HCT116 (cell line): ENCODE measurements at regions not wholly inside any gene's neighbourhood (a gene's known extent, or its start where the extent isn't known, plus 50 kb on each side); places are given as distances from the start of the nearest gene placed in this dataset.

ENCODE experiments used
- ATAC-seq: fragments of 200-7000 bp; cut with Tn5 transposase; 2 replicates; pipeline ENCODE4 v1.9.1; 2020; ENCODE audit warnings: mild to moderate bottlenecking, moderate library complexity
- BruUV-seq: library from RNA; stranded (reverse); fragments of 400-500 nt; replicated peaks from 2 replicates; lab custom pipeline; 2021; lab: Mats Ljungman, UMichigan
- CTCF ChIA-PET: fragments of 300-600 bp; sonication (Branson Sonifier 250); formaldehyde crosslinking; loops from one replicate; lab custom pipeline; 2021; ENCODE audit warnings: antibody characterized with exemption; lab: Charles Lee
- POLR2A ChIA-PET: fragments of 300-600, 350-600 bp; sonication (Branson Sonifier 250); formaldehyde crosslinking; loops from one replicate; lab custom pipeline; 2021; ENCODE audit warnings: antibody characterized with exemption; lab: Charles Lee
- RAD21 ChIA-PET, 2 experiments: fragments of 300-600 bp; sonication (Branson Sonifier 250); formaldehyde crosslinking; loops; one replicate each; lab custom pipeline; 2023; ENCODE audit warnings: low total read pairs in 2 of 2; ENCODE audit not compliant: uncharacterized antibody in 2 of 2, unreplicated experiment in 2 of 2, low non-redundant PET in 1 of 2; lab: Charles Lee
- DNase-seq: peaks from one replicate; pipeline ENCODE4 v3.0.0-alpha.2; 2010; ENCODE audit warnings: low read depth, low spot score
- H2AFZ ChIP-seq: fragments of 200-600 bp; shearing (Covaris generic), sonication (generic); 2 replicates; pipeline ENCODE4 v1.6.1; 2017; ENCODE audit warnings: low read depth, mixed run types, mixed read lengths, antibody characterized with exemption, low read length; ENCODE audit not compliant: poor library complexity, severe bottlenecking
- H3K27ac ChIP-seq: 2 replicates; pipeline ENCODE4 v1.5.1; 2012; ENCODE audit warnings: low read depth, low read length
- H3K27me3 ChIP-seq: fragments of 200-600 bp; sonication (generic); 2 replicates; pipeline ENCODE4 v1.6.1; 2016; ENCODE audit warnings: mixed run types, low read length, mixed read lengths; ENCODE audit not compliant: insufficient read depth
- H3K36me3 ChIP-seq, 2 experiments: fragments of 200-500 bp in 1 of 2; fragments of 200-600 bp in 1 of 2; sonication (Bioruptor generic) in 1 of 2; sonication (generic) in 1 of 2; 2 replicates each; pipeline versions ENCODE4 v1.5.1 to v1.6.1; 2014 to 2016; ENCODE audit warnings: low read length in 2 of 2, inconsistent platforms in 1 of 2, mixed read lengths in 1 of 2, mixed run types in 1 of 2; ENCODE audit not compliant: insufficient read depth in 2 of 2, control insufficient read depth in 1 of 2
- H3K4me1 ChIP-seq, 2 experiments: fragments of 200-600 bp in 1 of 2; sonication (generic) in 1 of 2; 2 replicates each; pipeline versions ENCODE4 v1.5.1 to v1.6.1; 2012 to 2017; ENCODE audit warnings: low read length in 2 of 2, inconsistent platforms in 1 of 2, mild to moderate bottlenecking in 1 of 2, mixed read lengths in 1 of 2, mixed run types in 1 of 2, moderate library complexity in 1 of 2; ENCODE audit not compliant: insufficient read depth in 2 of 2, control insufficient read depth in 1 of 2
- H3K4me2 ChIP-seq: fragments of 200-600 bp; sonication (generic); 2 replicates; pipeline ENCODE4 v1.6.1; 2017; ENCODE audit warnings: mixed run types, low read length, mixed read lengths
- H3K4me3 ChIP-seq, 2 experiments: fragments of 200-600 bp in 1 of 2; sonication (generic) in 1 of 2; replicated peaks in 1 of 2; 2 replicates each; pipeline ENCODE4 v1.5.1; 2011 to 2016; ENCODE audit warnings: low read length in 2 of 2, control low read depth in 1 of 2, low read depth in 1 of 2, mild to moderate bottlenecking in 1 of 2, mixed read lengths in 1 of 2, mixed run types in 1 of 2
- H3K79me2 ChIP-seq: fragments of 200-600 bp; sonication (generic); 2 replicates; pipeline ENCODE4 v1.6.1; 2017; ENCODE audit warnings: mild to moderate bottlenecking, mixed run types, low read length, moderate library complexity, mixed read lengths; ENCODE audit not compliant: insufficient read depth
- H3K9ac ChIP-seq: fragments of 200-600 bp; sonication (generic); 2 replicates; pipeline ENCODE4 v1.6.1; 2016; ENCODE audit warnings: low read length, mixed read lengths
- H3K9me2 ChIP-seq: fragments of 200-600 bp; sonication (generic), shearing (Covaris generic); 2 replicates; pipeline ENCODE4 v1.6.1; 2017; ENCODE audit warnings: mixed run types, mild to moderate bottlenecking, moderate library complexity; ENCODE audit not compliant: insufficient read depth
- H3K9me3 ChIP-seq, 2 experiments: fragments of 200-500 bp in 1 of 2; fragments of 200-600 bp in 1 of 2; sonication (Bioruptor generic) in 1 of 2; sonication (generic) in 1 of 2; 2 replicates each; pipeline ENCODE4 v1.6.1; 2014 to 2017; ENCODE audit warnings: low read length in 2 of 2, mixed read lengths in 2 of 2, inconsistent platforms in 1 of 2, low read depth in 1 of 2, mild to moderate bottlenecking in 1 of 2, mixed run types in 1 of 2, moderate library complexity in 1 of 2; ENCODE audit not compliant: control insufficient read depth in 1 of 2, insufficient read depth in 1 of 2
- H4K20me1 ChIP-seq: fragments of 200-600 bp; sonication (generic), shearing (Covaris generic); 2 replicates; pipeline ENCODE4 v1.6.1; 2017; ENCODE audit warnings: mixed run types, mild to moderate bottlenecking, moderate library complexity; ENCODE audit not compliant: insufficient read depth
- CEBPB ChIP-seq: IDR thresholded peaks from 2 replicates; pipeline ENCODE4 v1.6.1; 2012; ENCODE audit warnings: low read depth
- EGR1 ChIP-seq: IDR thresholded peaks from 2 replicates; pipeline ENCODE4 v1.6.1; 2012; ENCODE audit warnings: low read depth
- EZH2phosphoT487 ChIP-seq: fragments of 200-600 bp; IDR thresholded peaks from 2 replicates; pipeline ENCODE4 v1.6.1; 2018; ENCODE audit warnings: antibody characterized with exemption, borderline replicate concordance
- FOSL1 ChIP-seq: IDR thresholded peaks from 2 replicates; pipeline ENCODE4 v1.6.1; 2012; ENCODE audit warnings: low read depth
- JUND ChIP-seq: IDR thresholded peaks from 2 replicates; pipeline ENCODE4 v1.6.1; 2012
- POLR2A ChIP-seq: IDR thresholded peaks from 2 replicates; pipeline ENCODE4 v1.7.0; 2011; ENCODE audit warnings: borderline replicate concordance; ENCODE audit not compliant: insufficient read depth, insufficient read length; ENCODE audit errors: extremely low read depth
- POLR2AphosphoS5 ChIP-seq: IDR thresholded peaks from 2 replicates; pipeline ENCODE4 v1.6.1; 2011; ENCODE audit warnings: mild to moderate bottlenecking, low read depth, low read length, moderate library complexity
- RAD21 ChIP-seq: IDR thresholded peaks from 2 replicates; pipeline ENCODE4 v1.6.1; 2012; ENCODE audit warnings: low read depth, mild to moderate bottlenecking
- SIN3A ChIP-seq: IDR thresholded peaks from 2 replicates; pipeline ENCODE4 v1.6.1; 2012; ENCODE audit warnings: low read depth
- SP1 ChIP-seq: IDR thresholded peaks from 2 replicates; pipeline ENCODE4 v1.6.1; 2012; ENCODE audit warnings: low read depth
- SRF ChIP-seq: IDR thresholded peaks from 2 replicates; pipeline ENCODE4 v1.6.1; 2012; ENCODE audit warnings: low read depth
- TCF7L2 ChIP-seq: IDR thresholded peaks from 2 replicates; pipeline ENCODE4 v1.7.0; 2011; ENCODE audit warnings: borderline replicate concordance, inconsistent platforms; ENCODE audit not compliant: insufficient read depth, insufficient read length; ENCODE audit errors: extremely low read depth
- YY1 ChIP-seq: IDR thresholded peaks from 2 replicates; pipeline ENCODE4 v1.6.1; 2011; ENCODE audit warnings: low read length, low read depth, moderate library complexity, mild to moderate bottlenecking; ENCODE audit not compliant: insufficient replicate concordance; ENCODE audit errors: extremely low read depth
- intact Hi-C: fragments of 100-400 bp; cut with micrococcal nuclease; formaldehyde crosslinking; loops from 2 replicates; pipeline ENCODE4 v1.10.0; 2022
- TF ChIP-seq, protein P1 (sequence below): IDR thresholded peaks from 2 replicates; pipeline ENCODE4 v1.6.1; 2011; ENCODE audit warnings: mild to moderate bottlenecking, low read length, moderate library complexity; ENCODE audit not compliant: insufficient replicate concordance; ENCODE audit errors: extremely low read depth
- TF ChIP-seq, protein P2 (sequence below): IDR thresholded peaks from 2 replicates; pipeline ENCODE4 v1.6.1; 2012; ENCODE audit warnings: low read depth
- TF ChIP-seq, protein P3 (sequence below): IDR thresholded peaks from 2 replicates; pipeline ENCODE4 v1.6.1; 2012
- TF ChIP-seq, protein P4 (sequence below): IDR thresholded peaks from 2 replicates; pipeline ENCODE4 v1.6.1; 2012
- TF ChIP-seq, protein P5 (sequence below), 3 experiments: fragments of 200-600 bp in 1 of 3; sonication (generic) in 1 of 3; IDR thresholded peaks in 2 of 3; conservative IDR thresholded peaks in 1 of 3; 2 replicates each; pipeline ENCODE4 v1.5.1; 2012 to 2017; ENCODE audit warnings: low read depth in 2 of 3, low read length in 2 of 3, antibody characterized with exemption in 1 of 3, borderline replicate concordance in 1 of 3, control low read depth in 1 of 3, mild to moderate bottlenecking in 1 of 3, mixed read lengths in 1 of 3, mixed run types in 1 of 3, moderate library complexity in 1 of 3; ENCODE audit not compliant: insufficient read depth in 1 of 3

DNA sequence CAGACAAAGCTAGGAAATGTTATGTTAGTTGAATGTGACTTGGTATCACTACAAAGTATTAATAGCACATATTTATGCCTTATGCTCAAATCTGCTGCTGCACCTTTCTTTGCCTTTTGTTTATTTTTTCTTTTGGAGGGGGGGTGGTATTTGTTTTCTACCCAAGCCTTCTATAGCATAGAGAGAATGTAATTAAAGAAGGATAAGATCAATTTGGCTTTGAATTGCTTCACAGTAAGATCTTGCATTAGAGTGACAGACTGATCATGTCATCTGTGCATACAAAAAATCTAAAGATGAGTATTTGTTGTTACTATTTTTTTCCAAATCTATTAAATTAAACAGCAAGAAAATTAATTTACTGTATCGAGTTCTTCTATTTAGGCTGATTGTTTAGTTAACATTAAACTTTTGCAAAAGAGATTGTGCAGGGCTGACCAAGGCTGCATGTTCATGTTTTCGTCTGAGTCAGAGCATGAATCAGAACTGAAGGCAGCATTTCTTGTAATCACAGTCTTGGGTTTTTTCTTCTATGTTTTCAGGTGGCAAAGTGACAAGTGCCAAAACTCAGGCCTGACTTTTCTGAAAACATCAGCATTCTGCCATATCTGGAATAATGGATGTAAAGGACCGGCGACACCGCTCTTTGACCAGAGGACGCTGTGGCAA is 1007.1 kb upstream of the WWC1 start:
- H3K27me3 ChIP-seq, result no peaks in the 10 kb centered on the region
- TF ChIP-seq, protein P1, sequence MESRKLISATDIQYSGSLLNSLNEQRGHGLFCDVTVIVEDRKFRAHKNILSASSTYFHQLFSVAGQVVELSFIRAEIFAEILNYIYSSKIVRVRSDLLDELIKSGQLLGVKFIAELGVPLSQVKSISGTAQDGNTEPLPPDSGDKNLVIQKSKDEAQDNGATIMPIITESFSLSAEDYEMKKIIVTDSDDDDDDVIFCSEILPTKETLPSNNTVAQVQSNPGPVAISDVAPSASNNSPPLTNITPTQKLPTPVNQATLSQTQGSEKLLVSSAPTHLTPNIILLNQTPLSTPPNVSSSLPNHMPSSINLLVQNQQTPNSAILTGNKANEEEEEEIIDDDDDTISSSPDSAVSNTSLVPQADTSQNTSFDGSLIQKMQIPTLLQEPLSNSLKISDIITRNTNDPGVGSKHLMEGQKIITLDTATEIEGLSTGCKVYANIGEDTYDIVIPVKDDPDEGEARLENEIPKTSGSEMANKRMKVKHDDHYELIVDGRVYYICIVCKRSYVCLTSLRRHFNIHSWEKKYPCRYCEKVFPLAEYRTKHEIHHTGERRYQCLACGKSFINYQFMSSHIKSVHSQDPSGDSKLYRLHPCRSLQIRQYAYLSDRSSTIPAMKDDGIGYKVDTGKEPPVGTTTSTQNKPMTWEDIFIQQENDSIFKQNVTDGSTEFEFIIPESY, result no peak
- no peak for TF ChIP-seq POLR2AphosphoS5
- TF ChIP-seq, protein P2, sequence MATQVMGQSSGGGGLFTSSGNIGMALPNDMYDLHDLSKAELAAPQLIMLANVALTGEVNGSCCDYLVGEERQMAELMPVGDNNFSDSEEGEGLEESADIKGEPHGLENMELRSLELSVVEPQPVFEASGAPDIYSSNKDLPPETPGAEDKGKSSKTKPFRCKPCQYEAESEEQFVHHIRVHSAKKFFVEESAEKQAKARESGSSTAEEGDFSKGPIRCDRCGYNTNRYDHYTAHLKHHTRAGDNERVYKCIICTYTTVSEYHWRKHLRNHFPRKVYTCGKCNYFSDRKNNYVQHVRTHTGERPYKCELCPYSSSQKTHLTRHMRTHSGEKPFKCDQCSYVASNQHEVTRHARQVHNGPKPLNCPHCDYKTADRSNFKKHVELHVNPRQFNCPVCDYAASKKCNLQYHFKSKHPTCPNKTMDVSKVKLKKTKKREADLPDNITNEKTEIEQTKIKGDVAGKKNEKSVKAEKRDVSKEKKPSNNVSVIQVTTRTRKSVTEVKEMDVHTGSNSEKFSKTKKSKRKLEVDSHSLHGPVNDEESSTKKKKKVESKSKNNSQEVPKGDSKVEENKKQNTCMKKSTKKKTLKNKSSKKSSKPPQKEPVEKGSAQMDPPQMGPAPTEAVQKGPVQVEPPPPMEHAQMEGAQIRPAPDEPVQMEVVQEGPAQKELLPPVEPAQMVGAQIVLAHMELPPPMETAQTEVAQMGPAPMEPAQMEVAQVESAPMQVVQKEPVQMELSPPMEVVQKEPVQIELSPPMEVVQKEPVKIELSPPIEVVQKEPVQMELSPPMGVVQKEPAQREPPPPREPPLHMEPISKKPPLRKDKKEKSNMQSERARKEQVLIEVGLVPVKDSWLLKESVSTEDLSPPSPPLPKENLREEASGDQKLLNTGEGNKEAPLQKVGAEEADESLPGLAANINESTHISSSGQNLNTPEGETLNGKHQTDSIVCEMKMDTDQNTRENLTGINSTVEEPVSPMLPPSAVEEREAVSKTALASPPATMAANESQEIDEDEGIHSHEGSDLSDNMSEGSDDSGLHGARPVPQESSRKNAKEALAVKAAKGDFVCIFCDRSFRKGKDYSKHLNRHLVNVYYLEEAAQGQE, result no peak
- TF ChIP-seq FOSL1, result no peak
- TF ChIP-seq, protein P3, sequence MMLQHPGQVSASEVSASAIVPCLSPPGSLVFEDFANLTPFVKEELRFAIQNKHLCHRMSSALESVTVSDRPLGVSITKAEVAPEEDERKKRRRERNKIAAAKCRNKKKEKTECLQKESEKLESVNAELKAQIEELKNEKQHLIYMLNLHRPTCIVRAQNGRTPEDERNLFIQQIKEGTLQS, result no peak
- TF ChIP-seq TCF7L2, result no peak
- TF ChIP-seq YY1, result no peak
- no peak for TF ChIP-seq SP1
- TF ChIP-seq, protein P4, sequence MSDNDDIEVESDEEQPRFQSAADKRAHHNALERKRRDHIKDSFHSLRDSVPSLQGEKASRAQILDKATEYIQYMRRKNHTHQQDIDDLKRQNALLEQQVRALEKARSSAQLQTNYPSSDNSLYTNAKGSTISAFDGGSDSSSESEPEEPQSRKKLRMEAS, result no peak
- no peak for TF ChIP-seq POLR2A
- no peak for TF ChIP-seq EGR1
- no peak for TF ChIP-seq RAD21
- no peak for TF ChIP-seq EZH2phosphoT487
- TF ChIP-seq SRF, result no peak
- TF ChIP-seq, protein P5, sequence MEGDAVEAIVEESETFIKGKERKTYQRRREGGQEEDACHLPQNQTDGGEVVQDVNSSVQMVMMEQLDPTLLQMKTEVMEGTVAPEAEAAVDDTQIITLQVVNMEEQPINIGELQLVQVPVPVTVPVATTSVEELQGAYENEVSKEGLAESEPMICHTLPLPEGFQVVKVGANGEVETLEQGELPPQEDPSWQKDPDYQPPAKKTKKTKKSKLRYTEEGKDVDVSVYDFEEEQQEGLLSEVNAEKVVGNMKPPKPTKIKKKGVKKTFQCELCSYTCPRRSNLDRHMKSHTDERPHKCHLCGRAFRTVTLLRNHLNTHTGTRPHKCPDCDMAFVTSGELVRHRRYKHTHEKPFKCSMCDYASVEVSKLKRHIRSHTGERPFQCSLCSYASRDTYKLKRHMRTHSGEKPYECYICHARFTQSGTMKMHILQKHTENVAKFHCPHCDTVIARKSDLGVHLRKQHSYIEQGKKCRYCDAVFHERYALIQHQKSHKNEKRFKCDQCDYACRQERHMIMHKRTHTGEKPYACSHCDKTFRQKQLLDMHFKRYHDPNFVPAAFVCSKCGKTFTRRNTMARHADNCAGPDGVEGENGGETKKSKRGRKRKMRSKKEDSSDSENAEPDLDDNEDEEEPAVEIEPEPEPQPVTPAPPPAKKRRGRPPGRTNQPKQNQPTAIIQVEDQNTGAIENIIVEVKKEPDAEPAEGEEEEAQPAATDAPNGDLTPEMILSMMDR (IDR thresholded peaks at IDR 0.05 in 2 of 3, conservative IDR thresholded peaks at IDR 0.05 in 1 of 3; ENCODE audit: borderline replicate concordance in 1 of 3, insufficient read depth in 1 of 3, low read depth in 2 of 3, low read length in 2 of 3), result no peak
- TF ChIP-seq CEBPB, result no peak
- no peak for TF ChIP-seq SIN3A
- no peak for TF ChIP-seq JUND
- H2AFZ ChIP-seq, result no peak overlapping the region
- ChIA-PET POLR2A (no interaction called here), RAD21 (no interaction called here), CTCF (no interaction called here)
- no peak overlapping the region for H3K4me3 ChIP-seq
- H4K20me1 ChIP-seq, result no peaks in the 10 kb centered on the region
- H3K9me3 ChIP-seq, result peaks cover 0 to 4% of the 10 kb centered on the region in 2 experiments; a peak in 2 of 4 replicates
- H3K4me1 ChIP-seq, result no peaks in the 10 kb centered on the region
- DNase-seq, result no peak
- H3K9ac ChIP-seq, result no peak overlapping the region
- no peak overlapping the region for H3K4me2 ChIP-seq
- BruUV-seq, result no TSS peak
- intact Hi-C loops, result no loop called here
- ATAC-seq, result no peak
- H3K27ac ChIP-seq, result no peak overlapping the region
- H3K36me3 ChIP-seq, result no peaks in the 10 kb centered on the region
- no peaks in the 10 kb centered on the region for H3K79me2 ChIP-seq
- H3K9me2 ChIP-seq, result no peaks in the 10 kb centered on the region
